ENCODE measurements at regions not wholly inside any gene's neighbourhood (a gene's known extent, or its start where the extent isn't known, plus 50 kb on each side); places are given as distances from the start of the nearest gene placed in this dataset.

GRCh38 chr21:37993071-37993470, 76.8 kb upstream of the KCNJ6 start:
- TF ChIP-seq ELF4 (IDR thresholded peaks at IDR 0.05) (no peak), FOXK2 (IDR thresholded peaks at IDR 0.05) (no peak), SP1 (IDR thresholded peaks at IDR 0.05) (no peak), BHLHE40 (IDR thresholded peaks at IDR 0.05; ENCODE audit: borderline replicate concordance) (no peak), ZNF384 (IDR thresholded peaks at IDR 0.05) (no peak), ARNT (IDR thresholded peaks at IDR 0.05) (no peak), SUZ12 (IDR thresholded peaks at IDR 0.05) (no peak), HDGF (IDR thresholded peaks at IDR 0.05; ENCODE audit: borderline replicate concordance) (no peak), CTBP1 (IDR thresholded peaks at IDR 0.05; ENCODE audit: borderline replicate concordance) (no peak), L3MBTL2 (conservative IDR thresholded peaks at IDR 0.05) (no peak), TARDBP (IDR thresholded peaks at IDR 0.05) (no peak)
